ENCODE measurements at regions not wholly inside any gene's neighbourhood (a gene's known extent, or its start where the extent isn't known, plus 50 kb on each side); places are given as distances from the start of the nearest gene placed in this dataset.

DNA sequence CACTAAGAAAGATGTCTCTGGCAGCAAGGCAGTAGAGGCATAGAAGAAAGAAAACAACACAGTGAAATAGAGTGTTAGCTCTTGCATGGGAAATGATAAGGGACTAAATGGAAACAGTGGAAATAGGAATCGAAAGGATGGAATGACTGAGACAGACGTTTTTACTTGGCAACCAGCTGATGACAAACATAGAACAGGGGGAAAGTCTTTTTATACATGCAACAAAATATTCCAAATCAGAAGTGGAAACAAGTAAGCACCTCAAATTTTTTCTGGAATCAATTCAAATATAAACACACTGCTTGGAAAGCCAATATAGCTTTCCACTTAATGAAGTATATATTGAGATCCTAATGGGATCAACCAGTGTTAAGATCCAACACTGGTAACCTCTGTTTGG lies 110.2 kb downstream of the MZT1 start:
- no peak for TF ChIP-seq EZH2 (IDR thresholded peaks at IDR 0.05; ENCODE audit: borderline replicate concordance, low read length)
- TF ChIP-seq, protein P1, sequence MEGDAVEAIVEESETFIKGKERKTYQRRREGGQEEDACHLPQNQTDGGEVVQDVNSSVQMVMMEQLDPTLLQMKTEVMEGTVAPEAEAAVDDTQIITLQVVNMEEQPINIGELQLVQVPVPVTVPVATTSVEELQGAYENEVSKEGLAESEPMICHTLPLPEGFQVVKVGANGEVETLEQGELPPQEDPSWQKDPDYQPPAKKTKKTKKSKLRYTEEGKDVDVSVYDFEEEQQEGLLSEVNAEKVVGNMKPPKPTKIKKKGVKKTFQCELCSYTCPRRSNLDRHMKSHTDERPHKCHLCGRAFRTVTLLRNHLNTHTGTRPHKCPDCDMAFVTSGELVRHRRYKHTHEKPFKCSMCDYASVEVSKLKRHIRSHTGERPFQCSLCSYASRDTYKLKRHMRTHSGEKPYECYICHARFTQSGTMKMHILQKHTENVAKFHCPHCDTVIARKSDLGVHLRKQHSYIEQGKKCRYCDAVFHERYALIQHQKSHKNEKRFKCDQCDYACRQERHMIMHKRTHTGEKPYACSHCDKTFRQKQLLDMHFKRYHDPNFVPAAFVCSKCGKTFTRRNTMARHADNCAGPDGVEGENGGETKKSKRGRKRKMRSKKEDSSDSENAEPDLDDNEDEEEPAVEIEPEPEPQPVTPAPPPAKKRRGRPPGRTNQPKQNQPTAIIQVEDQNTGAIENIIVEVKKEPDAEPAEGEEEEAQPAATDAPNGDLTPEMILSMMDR (conservative IDR thresholded peaks at IDR 0.05 in 1 of 2, IDR thresholded peaks at IDR 0.05 in 1 of 2; ENCODE audit: extremely low read depth in 1 of 2, insufficient read depth in 1 of 2, low read depth in 1 of 2, low read length in 2 of 2) = no peak

Data from mammary epithelial cell (primary cell).